Cerebellar nuclear complex (tissue), 1 donor: ENCODE measurements at regions not wholly inside any gene's neighbourhood (a gene's known extent, or its start where the extent isn't known, plus 50 kb on each side); places are given as distances from the start of the nearest gene placed in this dataset.

Experiments
- DNase-seq, 2 experiments: peaks; one replicate each; lab custom pipeline; 2025; lab: John Stamatoyannopoulos, UW

GRCh38 chr2:59322870-59323269, 1081.7 kb upstream of the FANCL start:
- no peak for DNase-seq

GRCh38 chr2:59322005-59322404, 1080.9 kb upstream of the FANCL start:
- DNase-seq: no peak

GRCh38 chr2:59314031-59314766, 1073.1 kb upstream of the FANCL start:
- no peak for DNase-seq

- no peak for DNase-seq
Observed at GRCh38 chr2:59312967-59313940, 1072.1 kb upstream of the FANCL start.

GRCh38 chr2:59312029-59312428, 1070.9 kb upstream of the FANCL start:
- no peak for DNase-seq

GRCh38 chr2:59308108-59308507, 1067.0 kb upstream of the FANCL start:
- DNase-seq: no peak

GRCh38 chr2:59307196-59307595, 1066.1 kb upstream of the FANCL start:
- DNase-seq: no peak

- DNase-seq: no peak
Observed at GRCh38 chr2:59303272-59303671, 1062.1 kb upstream of the FANCL start.

GRCh38 chr2:59302683-59303082, 1061.6 kb upstream of the FANCL start:
- no peak for DNase-seq

GRCh38 chr2:59301466-59302402, 1060.6 kb upstream of the FANCL start:
- DNase-seq: no peak

GRCh38 chr2:59297816-59298215, 1056.7 kb upstream of the FANCL start:
- DNase-seq: no peak

GRCh38 chr2:59296279-59296678, 1055.2 kb upstream of the FANCL start:
- no peak for DNase-seq

- DNase-seq: no peak
Observed at GRCh38 chr2:59295524-59296162, 1054.5 kb upstream of the FANCL start.

GRCh38 chr2:59288771-59289170, 1047.6 kb upstream of the FANCL start:
- no peak for DNase-seq

GRCh38 chr2:59282374-59283057, 1041.4 kb upstream of the FANCL start:
- DNase-seq: no peak

- DNase-seq: no peak
Observed at GRCh38 chr2:59277671-59278070, 1036.5 kb upstream of the FANCL start.

GRCh38 chr2:59276917-59277316, 1035.8 kb upstream of the FANCL start:
- DNase-seq: no peak

GRCh38 chr2:59276033-59276432, 1034.9 kb upstream of the FANCL start:
- no peak for DNase-seq

GRCh38 chr2:59266453-59266852, 1025.3 kb upstream of the FANCL start:
- no peak for DNase-seq

- no peak for DNase-seq
Observed at GRCh38 chr2:59259913-59260312, 1018.8 kb upstream of the FANCL start.

GRCh38 chr2:59256290-59256689, 1015.2 kb upstream of the FANCL start:
- no peak for DNase-seq
